Myocyte (in vitro differentiated cells): ENCODE measurements at regions not wholly inside any gene's neighbourhood (a gene's known extent, or its start where the extent isn't known, plus 50 kb on each side); places are given as distances from the start of the nearest gene placed in this dataset.

Experiments used
- DNase-seq: peaks from one replicate; pipeline ENCODE4 v3.0.0-alpha.2; 2012; ENCODE audit warnings: low read depth

DNA sequence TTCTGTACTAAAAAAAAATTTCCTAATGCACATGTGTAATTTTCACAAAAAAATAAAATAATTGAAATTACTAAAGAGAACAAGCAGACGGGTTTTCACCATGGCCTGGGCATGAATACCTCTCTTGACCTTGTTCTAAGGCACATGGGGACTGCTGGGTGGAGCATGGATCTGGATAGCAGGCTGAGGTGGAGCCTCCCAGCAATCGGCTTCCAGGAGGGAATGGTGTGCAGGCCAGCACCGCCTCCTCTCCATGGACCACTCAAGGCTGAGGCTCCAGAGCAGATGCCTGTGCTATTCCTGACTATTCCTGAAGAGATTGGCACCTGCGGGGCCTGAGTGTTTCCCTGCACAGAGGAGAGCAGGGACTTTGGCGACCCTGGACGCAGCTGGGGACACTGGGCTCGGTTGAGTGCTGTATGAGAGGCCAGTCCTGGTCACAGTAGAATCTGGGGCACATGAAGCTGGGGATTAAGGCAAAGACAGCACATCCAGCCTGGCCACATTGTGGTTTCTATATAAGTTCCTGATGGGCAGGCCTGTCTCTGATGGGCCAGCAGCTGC, 963.6 kb downstream of the BRD1 start:
- no peak for DNase-seq

DNA sequence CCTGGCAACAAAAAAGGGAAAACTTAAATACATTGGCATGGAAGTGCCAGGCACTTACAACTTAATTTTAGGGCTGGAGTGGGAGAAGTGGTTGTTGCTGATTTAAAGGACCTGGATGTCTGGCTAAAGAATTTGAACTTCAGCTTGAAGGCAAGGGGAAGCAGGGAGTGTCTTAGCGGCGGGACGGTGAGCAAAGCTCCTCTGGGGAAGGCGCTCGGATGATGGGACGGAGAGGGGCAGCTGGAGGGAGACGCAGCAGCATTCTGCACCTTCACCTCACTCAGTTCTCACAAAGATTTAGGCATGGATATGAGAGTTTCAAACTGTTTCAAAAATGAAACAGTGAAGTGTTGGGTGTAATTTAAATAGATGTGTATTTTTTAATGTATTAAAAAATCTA, 967.1 kb downstream of the BRD1 start:
- no peak for DNase-seq

DNA sequence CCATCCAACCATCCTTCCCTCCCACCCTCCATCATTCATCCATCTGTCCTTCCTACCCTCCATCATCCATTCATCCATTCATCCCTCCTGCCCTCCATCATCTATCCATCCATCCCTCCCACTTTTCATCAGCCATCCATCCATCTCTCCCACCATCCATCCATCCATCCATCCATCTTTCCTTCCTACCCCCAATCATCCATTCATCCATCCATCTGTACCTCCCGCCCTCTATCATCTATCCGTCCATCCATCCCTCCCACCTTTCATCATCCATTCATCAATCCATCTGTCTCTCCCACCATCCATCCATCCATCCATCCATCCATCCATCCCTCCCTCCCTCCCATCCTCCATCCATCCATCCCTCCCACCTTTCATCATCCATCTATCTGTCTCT, 968.8 kb downstream of the BRD1 start:
- no peak for DNase-seq

DNA sequence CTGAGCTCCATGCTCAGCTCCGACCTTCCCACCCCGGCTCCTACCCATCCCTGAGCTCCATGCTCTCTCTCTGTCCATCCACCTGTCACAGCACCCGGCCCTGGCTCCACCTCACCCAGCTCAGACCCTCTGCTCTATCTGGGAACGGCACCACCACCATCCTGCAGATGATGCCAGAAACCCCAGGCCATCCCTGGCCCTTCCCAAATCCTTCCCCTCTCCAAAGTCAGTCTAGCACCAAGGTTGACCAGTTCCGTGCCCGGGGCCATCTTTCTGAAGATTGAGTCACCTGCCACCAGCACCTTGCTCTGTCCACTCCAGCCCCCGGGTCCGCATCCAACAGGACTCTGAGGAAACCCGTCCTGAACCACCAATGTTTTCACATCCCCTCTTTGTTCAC, 969.6 kb downstream of the BRD1 start:
- no peak for DNase-seq

DNA sequence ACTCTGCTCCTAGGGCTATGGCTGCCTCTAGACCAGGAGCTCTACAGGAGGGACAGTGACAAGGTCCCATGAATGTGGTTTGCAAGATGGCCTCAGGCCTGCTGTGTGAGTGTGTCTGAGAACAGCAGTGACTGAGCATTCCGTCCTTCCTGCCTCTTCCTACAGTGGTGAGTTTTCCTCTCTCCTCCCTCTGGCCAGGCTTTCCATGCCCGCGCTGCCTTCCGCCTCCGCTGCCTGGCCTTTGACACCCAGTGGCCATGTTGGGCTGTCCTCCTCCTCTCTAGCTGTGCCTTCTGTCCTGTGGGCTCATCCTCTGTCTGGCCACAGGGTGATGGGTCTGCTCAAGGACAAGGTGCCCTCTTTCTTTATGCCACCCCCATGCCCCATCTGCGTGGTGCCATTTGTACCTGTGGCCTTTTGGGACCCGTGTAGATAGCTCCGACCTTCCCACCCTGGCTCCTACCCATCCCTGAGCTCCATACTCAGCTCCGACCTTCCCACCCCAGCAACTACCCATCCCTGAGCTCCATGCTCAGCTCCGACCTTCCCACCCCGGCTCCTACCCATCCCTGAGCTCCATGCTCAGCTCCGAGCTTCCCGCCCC, 970.4 kb downstream of the BRD1 start:
- no peak for DNase-seq

DNA sequence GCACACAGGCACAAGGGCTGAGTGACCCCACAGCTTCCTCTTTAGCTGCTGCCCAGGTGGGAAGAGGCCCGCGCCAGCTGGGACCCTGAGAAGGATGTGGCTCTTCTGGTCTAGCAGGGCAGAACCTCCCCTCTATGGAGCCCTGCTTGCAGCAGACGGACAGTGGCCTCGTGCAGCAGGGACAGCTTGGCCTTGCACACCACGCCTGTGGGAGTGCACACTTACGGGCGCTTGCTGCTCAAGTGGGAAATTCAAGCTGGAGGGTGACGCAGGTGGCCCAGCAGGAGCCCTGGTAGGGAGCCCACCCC, 971.4 kb downstream of the BRD1 start:
- no peak for DNase-seq

DNA sequence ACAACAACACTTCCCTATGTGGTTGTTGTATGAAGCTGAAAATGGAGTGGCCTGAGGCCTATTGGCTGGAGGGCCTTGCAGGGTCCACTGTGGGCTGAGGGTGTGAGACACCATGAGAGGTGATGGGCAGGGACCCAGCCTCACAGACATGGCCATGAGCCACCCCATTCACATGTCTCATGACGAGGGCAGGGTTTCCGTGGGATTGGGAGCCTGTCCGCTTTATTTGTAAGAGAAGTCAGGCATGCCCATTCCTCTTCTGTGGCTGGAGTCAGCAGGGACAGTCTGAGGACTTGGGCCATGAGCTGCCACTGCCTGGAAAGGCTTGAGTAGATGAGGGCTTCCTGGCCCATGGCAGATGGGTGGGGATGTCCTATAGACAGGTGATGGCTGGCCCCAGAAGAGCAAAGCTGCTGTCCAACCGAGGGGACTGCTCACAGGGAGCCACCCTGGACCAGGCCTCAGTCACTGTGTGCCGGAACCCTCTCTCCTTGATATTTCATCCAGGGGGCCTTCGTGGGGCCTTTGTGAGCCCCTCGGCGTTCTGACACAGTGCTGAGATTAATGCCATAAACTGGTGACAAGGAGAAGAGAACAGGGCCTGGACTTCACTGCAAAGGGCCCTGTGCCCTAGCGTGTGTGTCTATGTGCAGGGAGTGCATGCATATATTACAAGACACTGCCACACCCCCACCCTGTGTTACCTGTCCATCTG, 971.9 kb downstream of the BRD1 start:
- no peak for DNase-seq

DNA sequence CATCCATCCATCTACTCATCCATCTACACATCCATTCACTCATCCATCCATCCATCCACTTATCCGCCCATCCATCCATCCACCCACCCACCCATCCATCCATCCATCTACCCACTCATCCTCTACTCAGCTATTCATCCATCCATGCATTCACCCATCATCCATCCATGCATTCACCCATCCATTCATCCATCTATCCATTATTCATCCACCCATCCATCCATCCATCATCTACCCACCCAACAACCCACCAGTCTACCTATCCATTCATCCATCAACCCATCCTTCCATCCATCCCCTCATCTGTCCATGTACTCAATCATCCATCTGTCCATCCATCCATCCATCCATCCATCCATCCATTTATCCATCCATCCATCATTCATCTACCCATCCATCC, 972.7 kb downstream of the BRD1 start:
- no peak for DNase-seq

DNA sequence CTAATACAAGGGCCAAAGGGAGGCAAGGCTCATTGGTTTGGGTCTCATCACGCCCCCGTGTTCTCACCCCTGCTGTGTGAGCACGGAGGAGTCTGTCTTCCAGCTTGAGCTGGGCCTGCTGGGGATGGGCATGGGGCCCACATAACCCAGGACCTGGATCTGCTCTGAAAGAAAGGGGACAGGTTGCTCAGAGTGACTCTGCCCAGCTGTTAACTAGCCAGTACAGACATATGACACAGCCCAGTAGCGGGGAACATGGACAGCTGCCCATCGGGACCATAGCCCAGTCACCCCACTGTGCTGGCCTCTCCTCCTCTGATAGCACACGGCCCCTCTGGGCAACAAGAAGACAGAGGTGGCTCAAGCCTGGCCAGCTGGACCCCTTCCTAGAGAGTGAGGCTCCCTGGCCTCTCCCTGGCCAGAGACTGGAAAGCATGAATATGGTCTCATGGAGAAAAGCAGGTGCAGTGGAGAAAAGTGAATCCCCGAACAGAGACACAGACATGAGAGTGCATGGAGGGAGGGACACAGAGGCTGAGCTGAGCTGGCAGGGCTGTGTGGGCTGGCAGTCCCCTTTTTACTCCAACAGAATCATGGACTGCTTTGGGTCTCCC, 973.9 kb downstream of the BRD1 start:
- DNase-seq, result no peak

DNA sequence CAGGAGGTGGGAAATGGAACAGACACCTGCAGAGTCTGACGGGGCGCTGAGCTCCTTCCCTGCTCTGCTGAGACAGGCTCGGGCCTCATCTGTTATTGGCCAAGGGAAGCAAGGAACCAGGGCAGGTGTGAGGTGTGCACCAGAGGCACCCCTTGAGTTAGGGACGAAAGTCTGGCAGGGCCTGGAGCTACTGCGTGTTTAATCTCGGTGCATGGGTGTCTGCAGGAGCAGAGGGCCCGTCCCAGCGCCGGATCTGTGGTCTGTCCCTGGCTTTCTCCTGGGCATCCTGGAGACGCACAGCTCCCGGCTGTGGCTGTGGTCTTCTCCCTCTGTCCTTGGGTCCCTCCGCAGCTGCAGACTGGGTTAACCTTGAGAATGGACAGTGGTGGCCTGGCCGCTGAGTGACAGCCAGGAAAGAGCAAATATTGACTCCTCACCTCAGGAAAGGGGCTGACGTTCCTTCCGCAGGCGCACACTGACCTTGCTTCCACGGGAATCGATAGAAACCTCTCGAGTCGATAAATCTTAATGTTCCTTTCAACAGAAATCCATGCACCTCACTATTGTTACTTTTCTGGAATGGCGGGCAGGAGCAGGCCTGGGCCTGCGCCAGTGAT, 975.6 kb downstream of the BRD1 start:
- DNase-seq, result no peak

DNA sequence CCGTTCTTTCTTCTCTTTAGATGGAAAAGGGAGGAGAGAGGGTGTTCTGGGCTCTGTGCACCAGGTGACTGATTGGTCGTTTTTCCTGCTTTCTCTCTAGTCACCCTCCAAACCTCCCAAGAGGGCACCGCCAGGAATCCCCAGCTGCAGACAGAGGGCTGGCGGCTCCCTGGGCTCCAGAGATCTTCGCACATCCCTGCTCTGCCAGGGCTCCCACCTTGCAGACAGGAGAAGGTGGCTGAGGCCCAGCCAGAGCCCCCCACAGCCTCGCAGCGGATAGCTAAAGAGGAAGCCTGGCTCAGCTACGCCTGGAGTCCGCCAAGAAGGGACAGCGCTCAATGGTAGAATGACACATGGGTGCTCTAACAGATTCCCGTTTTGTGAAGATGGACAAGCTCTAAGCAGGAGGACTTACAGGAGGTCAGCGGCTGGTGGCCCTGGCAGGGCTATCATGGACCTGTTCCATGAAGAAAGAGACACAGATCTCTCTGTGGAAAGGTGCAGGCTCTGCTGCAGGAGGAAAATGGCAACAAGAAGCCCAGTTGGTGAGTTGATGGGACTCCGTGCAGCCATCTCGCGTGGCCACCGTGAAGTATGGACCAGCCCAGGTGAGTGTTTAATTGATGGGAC, 976.9 kb downstream of the BRD1 start:
- DNase-seq, result no peak

DNA sequence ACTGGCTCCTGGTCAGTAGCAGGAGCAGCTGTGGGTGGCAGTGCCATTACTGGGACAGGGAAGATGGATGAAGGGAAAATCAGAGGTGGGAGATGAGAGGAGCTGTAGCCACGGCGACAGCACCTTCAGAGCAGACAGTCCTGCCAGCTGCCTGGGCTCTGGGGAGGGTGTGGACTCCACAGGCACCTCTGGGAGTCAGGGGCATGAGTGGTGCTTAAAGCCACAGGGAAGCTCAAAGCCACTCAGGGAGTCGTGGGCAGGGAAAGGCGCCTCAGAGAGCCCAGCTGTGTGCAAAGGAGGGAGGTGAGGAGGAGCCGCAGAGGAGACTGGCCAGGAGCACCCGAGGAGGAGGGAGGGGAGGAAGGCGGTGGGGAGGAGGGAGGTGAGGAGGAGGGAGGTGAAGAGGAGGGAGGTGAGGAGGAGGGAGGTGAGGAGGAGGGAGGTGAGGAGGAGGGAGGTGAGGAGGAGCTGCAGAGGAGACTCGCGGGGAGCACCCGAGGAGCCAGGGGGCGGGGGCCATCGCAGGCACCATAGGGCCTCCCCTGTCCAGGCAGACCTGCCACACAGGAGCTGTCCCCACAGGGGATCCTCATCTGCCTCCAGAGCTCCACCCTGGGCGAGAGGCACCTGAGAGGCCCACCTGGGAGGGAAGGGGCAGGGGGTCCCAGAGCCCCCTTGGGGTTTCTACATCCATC, 977.6 kb downstream of the BRD1 start:
- DNase-seq, result no peak

DNA sequence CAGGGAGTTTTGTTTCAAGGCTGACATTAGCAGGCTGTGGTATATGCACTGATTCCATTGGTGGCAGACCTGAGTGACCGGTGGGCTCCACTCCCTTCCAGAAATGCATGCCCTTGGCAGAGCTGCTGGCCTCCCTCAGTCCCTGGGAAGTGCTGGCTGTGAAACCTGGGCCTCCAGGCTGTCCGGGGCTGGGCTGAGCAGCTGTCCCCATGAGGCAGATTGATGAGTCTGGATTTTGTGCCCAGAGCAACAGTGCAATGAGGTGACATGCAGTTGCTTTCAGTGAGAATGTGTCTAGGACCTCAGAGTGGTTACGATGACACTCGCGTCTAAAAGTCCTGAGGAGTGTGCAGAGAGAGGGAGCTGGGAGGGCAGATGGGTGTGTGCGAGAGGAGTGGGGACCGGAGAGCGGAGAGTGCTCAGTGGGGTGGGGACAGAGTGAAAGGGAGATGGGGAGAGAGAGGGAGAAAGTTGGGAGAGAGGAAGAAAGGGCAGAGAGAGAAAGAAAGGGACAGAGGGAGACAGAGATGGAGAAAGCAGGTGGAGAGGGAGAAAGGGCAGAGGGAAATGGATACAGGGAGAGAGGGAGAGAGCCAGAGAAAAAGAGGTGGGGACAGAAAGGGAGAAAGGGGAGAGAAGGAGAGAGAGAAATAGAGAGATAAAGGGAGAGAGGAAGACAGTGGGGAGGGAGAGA, 978.3 kb downstream of the BRD1 start:
- DNase-seq, result no peak

DNA sequence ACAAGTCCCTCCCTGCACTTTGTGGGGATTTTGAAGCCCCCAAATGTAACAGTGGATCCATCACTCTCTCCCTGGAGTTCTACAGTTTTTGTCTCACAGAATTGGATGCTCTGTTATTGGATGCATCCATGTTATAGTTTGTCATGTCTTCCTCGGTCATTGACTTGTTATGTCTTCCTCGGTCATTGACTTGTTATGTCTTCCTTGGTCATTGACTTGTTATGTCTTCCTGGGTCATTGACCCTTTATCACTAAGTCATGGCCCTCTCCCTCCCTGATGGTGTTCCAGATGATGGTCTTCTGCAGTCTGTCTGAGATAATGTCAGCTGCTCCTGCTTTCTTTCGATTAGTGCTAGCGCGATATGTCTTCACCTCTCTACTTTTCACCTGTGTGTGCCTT, 981.5 kb downstream of the BRD1 start:
- no peak for DNase-seq

DNA sequence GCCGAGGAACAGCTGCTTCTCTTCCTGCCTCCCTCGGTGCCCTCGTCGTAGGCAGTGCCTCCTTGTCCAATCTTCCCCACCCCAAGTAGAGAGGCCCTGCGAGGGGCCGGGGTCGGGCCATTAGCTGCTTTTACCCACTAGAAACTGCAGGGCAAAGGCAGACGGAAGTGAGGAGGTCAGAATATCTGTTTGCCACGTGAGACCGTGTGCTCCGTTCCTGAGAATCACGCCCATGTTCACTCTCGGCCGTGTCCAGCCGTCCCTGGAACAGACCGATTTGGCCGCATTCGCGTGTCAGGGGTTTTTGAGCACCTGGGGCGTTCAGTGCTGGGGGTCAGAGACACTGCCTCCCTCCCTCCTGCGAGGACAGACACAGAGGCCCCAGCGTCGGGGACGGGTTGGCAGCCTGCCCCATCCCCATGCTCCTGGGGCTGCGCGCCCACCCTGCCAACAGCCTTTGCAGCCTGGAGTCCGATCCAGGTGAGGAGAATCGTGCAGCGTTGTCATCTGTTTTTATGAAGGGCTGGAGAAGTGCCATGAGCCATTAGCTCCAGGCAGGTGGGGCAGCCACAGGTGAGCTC, 982.2 kb downstream of the BRD1 start:
- no peak for DNase-seq

DNA sequence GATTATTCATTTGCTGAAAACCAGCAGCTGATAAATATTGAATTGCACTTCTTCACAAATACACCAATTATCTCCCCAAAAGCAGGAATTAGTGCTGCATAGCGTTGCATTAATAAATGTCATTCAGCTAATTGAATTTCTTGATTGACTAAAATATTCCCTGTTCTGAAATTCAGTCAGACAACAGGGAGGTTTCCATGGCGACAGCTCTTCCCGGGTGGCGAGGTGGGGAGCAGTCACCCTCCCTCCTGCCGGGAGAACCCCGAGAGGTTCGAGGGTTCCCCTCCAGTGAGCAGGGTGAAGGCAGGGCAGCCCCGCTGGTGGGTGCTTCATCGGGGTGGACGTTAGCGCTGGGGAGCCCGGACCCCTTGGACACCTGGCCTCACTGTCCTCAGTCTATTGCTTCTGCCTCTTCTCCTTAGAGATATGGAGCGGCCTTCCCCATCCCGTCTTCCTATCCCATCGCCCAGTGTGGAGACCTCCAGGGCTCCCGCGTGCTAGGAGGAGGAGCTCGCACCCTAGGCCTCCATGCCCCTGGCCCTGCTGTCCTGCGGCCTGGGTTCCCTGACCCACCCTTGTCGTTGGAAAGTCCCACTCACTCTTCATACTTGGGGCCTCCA, 983.5 kb downstream of the BRD1 start:
- no peak for DNase-seq

DNA sequence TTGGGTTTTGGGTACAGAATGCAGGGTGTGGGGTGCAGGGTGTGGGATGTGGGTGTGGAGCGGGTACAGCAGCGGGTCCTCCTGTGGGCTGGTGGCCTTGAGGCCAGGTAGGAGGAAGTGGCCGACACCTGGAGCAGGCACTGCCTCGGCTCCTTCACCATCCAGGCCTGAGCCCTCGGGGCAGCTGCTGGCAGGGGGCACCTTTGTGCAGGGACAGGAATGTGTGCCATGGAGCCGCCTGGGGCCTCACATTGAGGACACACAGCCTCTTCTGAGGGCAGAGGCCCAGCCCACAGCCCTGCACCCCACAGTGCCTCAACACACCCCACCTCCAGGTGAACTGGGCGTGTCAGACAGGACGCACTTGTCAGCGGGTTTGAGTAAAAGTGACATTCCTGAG, 984.0 kb downstream of the BRD1 start:
- no peak for DNase-seq

DNA sequence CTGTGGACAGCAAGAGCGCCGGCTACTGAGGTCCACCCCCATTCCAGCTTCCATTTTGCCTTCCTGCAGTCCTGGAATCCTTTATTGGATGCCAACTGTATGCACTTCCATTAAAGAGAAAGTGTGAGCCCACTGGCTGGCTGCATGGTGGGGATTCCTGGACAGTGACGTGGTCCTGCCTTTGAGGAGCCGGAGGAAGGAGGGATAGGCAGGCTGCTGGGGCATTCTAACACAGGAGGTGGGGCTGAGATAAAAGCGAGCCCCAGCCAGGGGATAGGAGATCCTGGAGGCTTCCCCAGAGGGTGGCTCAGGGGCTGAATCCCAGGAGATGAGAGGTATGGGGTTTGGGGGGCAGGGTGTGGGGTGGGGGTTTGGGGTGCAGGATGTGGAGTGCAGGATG, 984.7 kb downstream of the BRD1 start:
- DNase-seq, result no peak

DNA sequence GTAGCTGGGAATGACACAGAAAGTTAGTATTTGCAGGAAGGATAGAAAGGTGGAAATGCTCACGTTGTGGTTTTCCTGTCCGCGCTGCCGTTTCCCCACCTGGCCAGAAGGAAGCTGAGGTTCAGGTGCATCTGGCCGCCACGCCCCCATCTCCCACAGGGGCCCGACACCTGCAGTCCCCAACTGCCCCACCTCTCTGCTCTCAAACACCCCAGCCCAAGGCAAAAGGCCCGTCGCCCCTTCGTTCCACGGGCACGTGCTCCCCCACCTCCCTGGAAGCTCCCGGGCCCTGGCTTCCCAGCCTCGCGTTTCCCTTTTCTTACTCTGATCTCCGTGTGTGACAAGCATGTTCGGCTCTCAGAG, 985.1 kb downstream of the BRD1 start:
- no peak for DNase-seq
